Panc1 (cell line): ENCODE measurements at regions not wholly inside any gene's neighbourhood (a gene's known extent, or its start where the extent isn't known, plus 50 kb on each side); places are given as distances from the start of the nearest gene placed in this dataset.
A peak's percentile ranks its signal among the peaks of the same experiment; 100 is the strongest.

Experiments used
- ATAC-seq: fragments of 200-7000 bp; cut with Tn5 transposase; 2 replicates; pipeline ENCODE4 v1.9.1; 2020; ENCODE audit warnings: mild to moderate bottlenecking, moderate library complexity
- BruUV-seq: library from RNA; stranded (reverse); fragments of 400-500 nt; replicated peaks from 2 replicates; lab custom pipeline; 2021; lab: Mats Ljungman, UMichigan
- CTCF ChIA-PET: fragments of 300-600 bp; sonication (Branson Sonifier 250); formaldehyde crosslinking; loops from one replicate; lab custom pipeline; 2022; ENCODE audit warnings: antibody characterized with exemption; lab: Charles Lee
- POLR2A ChIA-PET: fragments of 300-600 bp; sonication (Branson Sonifier 250); formaldehyde crosslinking; loops from one replicate; lab custom pipeline; 2022; ENCODE audit warnings: antibody characterized with exemption; lab: Charles Lee
- DNase-seq: peaks from one replicate; pipeline ENCODE4 v3.0.0-alpha.2; 2010; ENCODE audit warnings: low read depth, low spot score
- H3K27ac ChIP-seq: 2 replicates; pipeline ENCODE4 v1.5.1; 2011; ENCODE audit warnings: mild to moderate bottlenecking, low read length, inconsistent platforms
- H3K27me3 ChIP-seq: fragments of 200-500 bp; sonication (Bioruptor generic); 2 replicates; pipeline ENCODE4 v1.6.0; 2014; ENCODE audit warnings: low read length, inconsistent platforms; ENCODE audit not compliant: control insufficient read depth, insufficient read depth
- H3K36me3 ChIP-seq: fragments of 200-500 bp; sonication (Bioruptor generic); 2 replicates; pipeline ENCODE4 v1.5.1; 2014; ENCODE audit warnings: inconsistent platforms, mild to moderate bottlenecking, low read length, moderate library complexity; ENCODE audit not compliant: control insufficient read depth, insufficient read depth
- H3K4me1 ChIP-seq: 2 replicates; pipeline ENCODE4 v1.5.1; 2011; ENCODE audit warnings: inconsistent platforms, mild to moderate bottlenecking, low read length, moderate library complexity; ENCODE audit not compliant: control insufficient read depth, insufficient read depth
- H3K4me3 ChIP-seq, 2 experiments: 2 replicates each; pipeline ENCODE4 v1.5.1; 2011 to 2012; ENCODE audit warnings: low read depth in 2 of 2, low read length in 2 of 2, mild to moderate bottlenecking in 2 of 2, inconsistent platforms in 1 of 2, moderate library complexity in 1 of 2
- H3K9me3 ChIP-seq: fragments of 200-500 bp; sonication (Bioruptor generic); 2 replicates; pipeline ENCODE4 v1.5.1; 2014; ENCODE audit warnings: low read depth, mild to moderate bottlenecking, inconsistent platforms, low read length, moderate library complexity; ENCODE audit not compliant: control insufficient read depth, insufficient read depth
- CTCF ChIP-seq: fragments of 450-650 bp; IDR thresholded peaks from 2 replicates; pipeline ENCODE4 v1.5.1; 2017; ENCODE audit warnings: mild to moderate bottlenecking
- POLR2AphosphoS5 ChIP-seq: IDR thresholded peaks from 2 replicates; pipeline ENCODE4 v1.6.1; 2012; ENCODE audit warnings: mild to moderate bottlenecking, low read depth, low read length, moderate library complexity
- REST ChIP-seq, 2 experiments: IDR thresholded peaks; 2 replicates each; pipeline ENCODE4 v1.6.1; 2011 to 2012; ENCODE audit warnings: low read depth in 2 of 2, control low read depth in 1 of 2, low read length in 1 of 2, mild to moderate bottlenecking in 1 of 2, moderate library complexity in 1 of 2; ENCODE audit not compliant: insufficient read depth in 1 of 2
- SIN3A ChIP-seq: IDR thresholded peaks from 2 replicates; pipeline ENCODE4 v1.6.1; 2012; ENCODE audit warnings: low read depth, mild to moderate bottlenecking, low read length, moderate library complexity, borderline replicate concordance; ENCODE audit not compliant: insufficient read depth
- TCF7L2 ChIP-seq: IDR thresholded peaks from 2 replicates; pipeline ENCODE4 v1.6.1; 2011; ENCODE audit warnings: mild to moderate bottlenecking, low read depth, low read length, inconsistent platforms
- in situ Hi-C: cut with HindIII; loops from 2 replicates; pipeline ENCODE4 v1.10.0; 2016; ENCODE audit warnings: low sequenced_read_pairs, low pct_unique_long_range_greater_than_20kb
- intact Hi-C: fragments of 100-400 bp; cut with micrococcal nuclease; formaldehyde crosslinking; loops from one replicate; pipeline ENCODE4 v1.10.0; 2022; ENCODE audit not compliant: unreplicated experiment

- ATAC-seq (peak; percentile 51), DNase-seq (no peak)
- Histone ChIP-seq H3K9me3 (no peaks in the 10 kb centered on the region), H3K4me1 (no peaks in the 10 kb centered on the region; the same call in 1 of the 2 replicates), H3K27me3 (no peaks in the 10 kb centered on the region), H3K4me3 (no peak overlapping the region), H3K27ac (no peak overlapping the region), H3K36me3 (no peaks in the 10 kb centered on the region)
- BruUV-seq: no TSS peak
- in situ Hi-C loops: no loop called here
- TF ChIP-seq SIN3A: no peak
- TF ChIP-seq CTCF: no peak
- no peak for TF ChIP-seq REST (IDR thresholded peaks at IDR 0.05; ENCODE audit: insufficient read depth in 1 of 2, low read depth in 2 of 2, low read length in 1 of 2)
- TF ChIP-seq POLR2AphosphoS5: no peak
- TF ChIP-seq TCF7L2: no peak
- ChIA-PET CTCF (no interaction called here), POLR2A (no interaction called here)
- intact Hi-C loops: no loop called here
Observed at GRCh38 chr13:99686157-99686572, 184.9 kb downstream of the TM9SF2 start.

GRCh38 chr13:99681695-99682094, 180.4 kb downstream of the TM9SF2 start:
- no peaks in the 10 kb centered on the region for H3K9me3 ChIP-seq
- no TSS peak for BruUV-seq
- no peaks in the 10 kb centered on the region for H3K36me3 ChIP-seq
- no peaks in the 10 kb centered on the region for H3K4me1 ChIP-seq
- CTCF ChIA-PET: no interaction called here
- H3K27me3 ChIP-seq: no peaks in the 10 kb centered on the region
- no peak for ATAC-seq
- no peak overlapping the region for H3K4me3 ChIP-seq
- DNase-seq: no peak
- intact Hi-C loops: no loop called here
- POLR2A ChIA-PET: interaction anchor here (0.6 kb wide), 1 partner anchor 11 kb away, joined by 6 read pairs; no protein-coding TSS in a partner anchor
- no peak overlapping the region for H3K27ac ChIP-seq
- in situ Hi-C loops: no loop called here
- TF ChIP-seq POLR2AphosphoS5 (no peak), CTCF (no peak), REST (IDR thresholded peaks at IDR 0.05; ENCODE audit: insufficient read depth in 1 of 2, low read depth in 2 of 2, low read length in 1 of 2) (no peak), TCF7L2 (no peak), SIN3A (no peak)
